Gastrocnemius medialis (tissue), 4 donors: ENCODE measurements at regions not wholly inside any gene's neighbourhood (a gene's known extent, or its start where the extent isn't known, plus 50 kb on each side); places are given as distances from the start of the nearest gene placed in this dataset.

Experiments
- POLR2A ChIP-seq, 2 donors: fragments of 450-650 bp; IDR thresholded peaks; one replicate each; pipeline ENCODE4 v1.6.1; 2017; ENCODE audit warnings: antibody characterized with exemption in 2 of 2, mild to moderate bottlenecking in 2 of 2, moderate library complexity in 2 of 2
- TF ChIP-seq, protein P1 (sequence below), 5 experiments: fragments of 450-650 bp in 3 of 5; fragments of 200-600 bp in 2 of 5; sonication (generic) in 2 of 5; IDR thresholded peaks in 4 of 5; conservative IDR thresholded peaks in 1 of 5; 1 replicate in 4 of 5; 2 replicates in 1 of 5; pipeline ENCODE4 v1.5.1; 2016 to 2019; ENCODE audit warnings: antibody characterized with exemption in 5 of 5, mild to moderate bottlenecking in 3 of 5, moderate library complexity in 3 of 5

DNA sequence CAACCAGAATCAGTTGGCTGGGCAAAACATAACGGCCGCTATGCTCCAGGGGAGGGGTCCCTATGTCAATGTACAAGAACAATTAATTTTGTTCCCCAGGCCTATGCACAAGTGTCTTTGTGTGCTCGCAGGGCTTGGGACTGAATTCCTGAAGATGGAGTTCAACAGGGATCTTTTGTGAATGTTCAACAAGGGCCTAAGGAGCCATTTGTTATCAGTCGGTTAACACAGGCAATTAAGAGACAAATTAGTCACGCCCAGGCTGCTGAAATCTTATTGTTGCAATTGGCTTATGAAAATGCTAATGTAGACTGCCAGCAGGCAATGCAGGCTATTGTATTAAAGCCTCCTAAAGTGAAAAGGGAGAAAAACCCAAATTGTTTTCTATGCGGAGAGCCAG lies 117.5 kb downstream of the ZNF429 start:
- TF ChIP-seq, protein P1, sequence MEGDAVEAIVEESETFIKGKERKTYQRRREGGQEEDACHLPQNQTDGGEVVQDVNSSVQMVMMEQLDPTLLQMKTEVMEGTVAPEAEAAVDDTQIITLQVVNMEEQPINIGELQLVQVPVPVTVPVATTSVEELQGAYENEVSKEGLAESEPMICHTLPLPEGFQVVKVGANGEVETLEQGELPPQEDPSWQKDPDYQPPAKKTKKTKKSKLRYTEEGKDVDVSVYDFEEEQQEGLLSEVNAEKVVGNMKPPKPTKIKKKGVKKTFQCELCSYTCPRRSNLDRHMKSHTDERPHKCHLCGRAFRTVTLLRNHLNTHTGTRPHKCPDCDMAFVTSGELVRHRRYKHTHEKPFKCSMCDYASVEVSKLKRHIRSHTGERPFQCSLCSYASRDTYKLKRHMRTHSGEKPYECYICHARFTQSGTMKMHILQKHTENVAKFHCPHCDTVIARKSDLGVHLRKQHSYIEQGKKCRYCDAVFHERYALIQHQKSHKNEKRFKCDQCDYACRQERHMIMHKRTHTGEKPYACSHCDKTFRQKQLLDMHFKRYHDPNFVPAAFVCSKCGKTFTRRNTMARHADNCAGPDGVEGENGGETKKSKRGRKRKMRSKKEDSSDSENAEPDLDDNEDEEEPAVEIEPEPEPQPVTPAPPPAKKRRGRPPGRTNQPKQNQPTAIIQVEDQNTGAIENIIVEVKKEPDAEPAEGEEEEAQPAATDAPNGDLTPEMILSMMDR (IDR thresholded peaks at IDR 0.05 in 4 of 5, conservative IDR thresholded peaks at IDR 0.05 in 1 of 5) = no peak
- no peak for TF ChIP-seq POLR2A (IDR thresholded peaks at IDR 0.05)
